H1 (cell line): ENCODE measurements at regions not wholly inside any gene's neighbourhood (a gene's known extent, or its start where the extent isn't known, plus 50 kb on each side); places are given as distances from the start of the nearest gene placed in this dataset.

Source experiments
- CTCF ChIA-PET: fragments of 300-600 bp; sonication (Branson Sonifier 250); formaldehyde crosslinking; loops from one replicate; lab custom pipeline; 2021; ENCODE audit not compliant: partially characterized antibody; lab: Charles Lee
- POLR2A ChIA-PET: fragments of 300-600 bp; sonication (Branson Sonifier 250); formaldehyde crosslinking; loops from one replicate; lab custom pipeline; 2021; ENCODE audit warnings: inconsistent platforms; ENCODE audit not compliant: partially characterized antibody; lab: Charles Lee
- DNase-seq, 2 experiments: peaks; one replicate each; pipeline versions ENCODE4 v3.0.0 to v3.0.0-alpha.2; 2010 to 2022; ENCODE audit warnings: low spot score in 2 of 2, low read depth in 1 of 2, mixed read lengths in 1 of 2
- FAIRE-seq: peaks from 2 replicates; lab custom pipeline; 2011; peaks lifted over from hg19 to GRCh38; lab: Jason Lieb, UNC
- H2AFZ ChIP-seq: 2 replicates; pipeline ENCODE4 v1.8.1; 2012; ENCODE audit warnings: low read length, inconsistent platforms
- H2AK5ac ChIP-seq: 2 replicates; pipeline ENCODE4 v1.6.1; 2013; ENCODE audit warnings: low read depth, low read length
- H2BK120ac ChIP-seq: replicated peaks from 2 replicates; pipeline ENCODE3; 2013; ENCODE audit warnings: low read depth, low read length, inconsistent platforms
- H2BK12ac ChIP-seq: 2 replicates; pipeline ENCODE4 v1.6.1; 2013; ENCODE audit warnings: low read depth, low read length
- H2BK15ac ChIP-seq: 2 replicates; pipeline ENCODE4 v1.6.1; 2013; ENCODE audit warnings: low read length
- H2BK20ac ChIP-seq: 2 replicates; pipeline ENCODE4 v1.6.1; 2013; ENCODE audit warnings: low read length
- H2BK5ac ChIP-seq: 2 replicates; pipeline ENCODE4 v1.6.1; 2013; ENCODE audit warnings: low read depth, low read length
- H3K14ac ChIP-seq: 2 replicates; pipeline ENCODE4 v1.6.1; 2013; ENCODE audit warnings: inconsistent platforms; ENCODE audit not compliant: insufficient read length
- H3K18ac ChIP-seq: 2 replicates; pipeline ENCODE4 v1.6.1; 2013; ENCODE audit warnings: low read length; ENCODE audit errors: extremely low read depth
- H3K23ac ChIP-seq: 2 replicates; pipeline ENCODE4 v1.6.1; 2013; ENCODE audit warnings: inconsistent platforms; ENCODE audit not compliant: insufficient read length
- H3K23me2 ChIP-seq: 2 replicates; pipeline ENCODE4 v1.6.1; 2013; ENCODE audit warnings: low read depth, low read length
- H3K27ac ChIP-seq: 2 replicates; pipeline ENCODE4 v1.6.1; 2011; ENCODE audit warnings: low read depth, low read length, inconsistent platforms
- H3K27me3 ChIP-seq, 4 experiments: replicated peaks in 1 of 4; 1 replicate in 1 of 4; 2 replicates in 3 of 4; pipeline versions ENCODE4 v1.6.1 to v1.8.1; 2011 to 2013; ENCODE audit warnings: low read length in 3 of 4, mild to moderate bottlenecking in 3 of 4, inconsistent platforms in 2 of 4, mixed read lengths in 2 of 4, moderate library complexity in 1 of 4; ENCODE audit not compliant: control insufficient read depth in 3 of 4, insufficient read depth in 3 of 4; ENCODE audit errors: extremely low read depth in 1 of 4
- H3K36me3 ChIP-seq, 4 experiments: 2 replicates each; pipeline versions ENCODE4 v1.6.1 to v1.8.1; 2011 to 2013; ENCODE audit warnings: mild to moderate bottlenecking in 4 of 4, low read length in 3 of 4, moderate library complexity in 2 of 4, control low read depth in 1 of 4, inconsistent platforms in 1 of 4; ENCODE audit not compliant: insufficient read depth in 4 of 4, control insufficient read depth in 2 of 4
- H3K4ac ChIP-seq: replicated peaks from 2 replicates; pipeline ENCODE3; 2013; ENCODE audit warnings: low read length, low read depth, mixed read lengths, inconsistent platforms; ENCODE audit not compliant: insufficient read length
- H3K4me1 ChIP-seq, 4 experiments: replicated peaks in 1 of 4; 1 replicate in 1 of 4; 2 replicates in 3 of 4; pipeline versions ENCODE4 v1.6.1 to v1.8.1; 2011 to 2013; ENCODE audit warnings: low read length in 3 of 4, inconsistent platforms in 2 of 4, mixed read lengths in 1 of 4; ENCODE audit not compliant: insufficient read depth in 4 of 4, control insufficient read depth in 3 of 4
- H3K4me2 ChIP-seq, 2 experiments: 2 replicates each; pipeline versions ENCODE4 v1.6.1 to v1.8.1; 2011 to 2013; ENCODE audit warnings: low read depth in 2 of 2, low read length in 2 of 2, control low read depth in 1 of 2, inconsistent platforms in 1 of 2, mild to moderate bottlenecking in 1 of 2; ENCODE audit not compliant: insufficient read depth in 1 of 2
- H3K4me3 ChIP-seq, 4 experiments: fragments of 200-600, 300-600 bp in 1 of 4; sonication (generic), shearing (Covaris generic), sonication (Bioruptor Twin) in 1 of 4; 2 replicates each; pipeline versions ENCODE4 v1.5.1 to v1.8.1; 2011 to 2016; ENCODE audit warnings: low read length in 4 of 4, low read depth in 3 of 4, control low read depth in 2 of 4, inconsistent platforms in 2 of 4, mild to moderate bottlenecking in 2 of 4, mixed read lengths in 1 of 4, moderate library complexity in 1 of 4; ENCODE audit not compliant: insufficient read depth in 2 of 4; ENCODE audit errors: extremely low read depth in 1 of 4
- H3K56ac ChIP-seq: replicated peaks from 2 replicates; pipeline ENCODE3; 2013; ENCODE audit warnings: low read depth, mild to moderate bottlenecking, mixed read lengths, low read length, inconsistent platforms; ENCODE audit not compliant: insufficient read length
- H3K79me1 ChIP-seq: 2 replicates; pipeline ENCODE4 v1.6.1; 2013; ENCODE audit warnings: low read depth, low read length, control low read depth
- H3K79me2 ChIP-seq, 2 experiments: 2 replicates each; pipeline versions ENCODE4 v1.6.1 to v1.8.1; 2012 to 2013; ENCODE audit warnings: low read length in 2 of 2, mild to moderate bottlenecking in 2 of 2, inconsistent platforms in 1 of 2; ENCODE audit not compliant: insufficient read depth in 2 of 2, control insufficient read depth in 1 of 2
- H3K9ac ChIP-seq, 4 experiments: replicated peaks in 1 of 4; 1 replicate in 1 of 4; 2 replicates in 3 of 4; pipeline versions ENCODE4 v1.6.1 to v1.8.1; 2011 to 2013; ENCODE audit warnings: low read depth in 3 of 4, low read length in 3 of 4, control low read depth in 2 of 4, mild to moderate bottlenecking in 2 of 4, moderate library complexity in 2 of 4, inconsistent platforms in 1 of 4; ENCODE audit errors: extremely low read depth in 1 of 4
- H3K9me3 ChIP-seq, 2 experiments: 2 replicates each; pipeline versions ENCODE4 v1.6.1 to v1.8.1; 2012 to 2013; ENCODE audit warnings: mild to moderate bottlenecking in 2 of 2, moderate library complexity in 2 of 2, control low read depth in 1 of 2, inconsistent platforms in 1 of 2, low read depth in 1 of 2, low read length in 1 of 2, mixed read lengths in 1 of 2; ENCODE audit not compliant: insufficient read depth in 2 of 2
- H4K20me1 ChIP-seq, 2 experiments: replicated peaks in 1 of 2; 2 replicates each; pipeline versions ENCODE3 to v1.8.1; 2011 to 2013; ENCODE audit warnings: inconsistent platforms in 2 of 2, low read length in 2 of 2, mild to moderate bottlenecking in 1 of 2; ENCODE audit not compliant: insufficient read depth in 2 of 2, control insufficient read depth in 1 of 2
- H4K5ac ChIP-seq: 2 replicates; pipeline ENCODE4 v1.6.1; 2013; ENCODE audit warnings: low read length, low read depth, mixed read lengths, inconsistent platforms; ENCODE audit not compliant: insufficient read length
- H4K8ac ChIP-seq: 2 replicates; pipeline ENCODE4 v1.8.0; 2013; ENCODE audit warnings: mild to moderate bottlenecking, moderate library complexity, low read length, inconsistent platforms; ENCODE audit not compliant: insufficient read depth; ENCODE audit errors: extremely low read depth
- H4K91ac ChIP-seq: replicated peaks from 2 replicates; pipeline ENCODE3; 2013; ENCODE audit warnings: low read length, mixed read lengths, inconsistent platforms; ENCODE audit not compliant: insufficient read length
- CREB1 ChIP-seq: IDR thresholded peaks from 2 replicates; pipeline ENCODE4 v1.6.1; 2012; ENCODE audit warnings: inconsistent platforms
- KDM1A ChIP-seq: fragments of 200-600, 300-600 bp; sonication (generic); IDR thresholded peaks from 2 replicates; pipeline ENCODE4 v1.7.1; 2016; ENCODE audit warnings: mild to moderate bottlenecking, low read length, borderline replicate concordance
- RAD21 ChIP-seq, 2 experiments: IDR thresholded peaks in 1 of 2; conservative IDR thresholded peaks in 1 of 2; 2 replicates each; pipeline ENCODE4 v1.6.1; 2011; ENCODE audit warnings: low read depth in 2 of 2, low read length in 2 of 2, improper control_type of control experiment in 1 of 2, inconsistent platforms in 1 of 2, mild to moderate bottlenecking in 1 of 2, moderate library complexity in 1 of 2
- SIX5 ChIP-seq: IDR thresholded peaks from 2 replicates; pipeline ENCODE4 v1.6.1; 2011; ENCODE audit warnings: mild to moderate bottlenecking, low read depth, low read length
- WGBS, 2 experiments: shearing (Covaris generic) in 1 of 2; methylation state at CpG; one replicate each; pipeline versions ENCODE4 v1.1.6 to v1.1.7; 2013 to 2015; ENCODE audit warnings: low lambda C conversion rate in 2 of 2, mixed read lengths in 2 of 2, inconsistent platforms in 1 of 2, low coverage in 1 of 2, missing lambda C conversion rate in 1 of 2; ENCODE audit not compliant: insufficient replicate concordance in 2 of 2, insufficient coverage in 1 of 2, insufficient read length in 1 of 2; ENCODE audit errors: extremely low coverage in 1 of 2, missing lambda C conversion rate in 1 of 2; 5-methylcytosine and 5-hydroxymethylcytosine counted together
- TF ChIP-seq, protein P1 (sequence below): IDR thresholded peaks from 2 replicates; pipeline ENCODE4 v1.6.1; 2011; ENCODE audit warnings: low read depth, mild to moderate bottlenecking, low read length; ENCODE audit not compliant: insufficient read depth

DNA sequence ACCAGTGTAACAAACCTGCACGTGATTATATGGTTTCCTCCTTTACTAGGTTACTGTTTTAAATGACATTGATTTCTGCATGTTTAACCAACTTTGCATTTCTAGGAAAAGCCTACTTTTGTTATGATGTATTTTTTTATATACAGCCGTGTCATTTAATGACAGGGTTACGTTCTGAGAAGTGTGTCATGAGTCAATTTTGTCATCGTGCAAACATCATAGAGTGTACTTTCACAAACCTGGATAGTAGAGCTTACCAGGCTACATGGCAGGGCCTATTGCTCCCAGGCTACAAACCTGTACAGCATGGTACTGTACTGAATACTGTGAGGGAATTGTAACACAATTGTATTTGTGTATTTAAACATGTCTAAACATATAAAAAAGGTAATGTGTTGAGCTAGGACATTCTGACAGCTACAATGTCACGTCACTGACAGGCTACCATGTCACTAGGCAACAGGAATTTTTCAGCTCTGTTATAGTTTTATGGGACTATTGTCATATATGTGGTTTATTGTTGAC, 205.3 kb downstream of the PRL start:
- Histone ChIP-seq H3K9ac (no peak overlapping the region), H3K23me2 (no peaks in the 10 kb centered on the region), H2BK12ac (no peak overlapping the region), H2AFZ (no peak overlapping the region), H4K91ac (no peak overlapping the region), H2BK120ac (no peak overlapping the region), H3K18ac (no peak overlapping the region), H3K56ac (no peak overlapping the region), H3K79me2 (no peaks in the 10 kb centered on the region), H2AK5ac (no peak overlapping the region), H3K4me3 (no peak overlapping the region), H3K4ac (no peak overlapping the region), H3K27ac (no peak overlapping the region), H4K20me1 (no peaks in the 10 kb centered on the region), H3K36me3 (no peaks in the 10 kb centered on the region), H3K14ac (no peak overlapping the region), H4K8ac (no peak overlapping the region), H2BK20ac (no peak overlapping the region), H3K4me1 (no peaks in the 10 kb centered on the region), H2BK15ac (no peak overlapping the region), H4K5ac (no peak overlapping the region), H3K23ac (no peak overlapping the region), H2BK5ac (no peak overlapping the region), H3K9me3 (no peaks in the 10 kb centered on the region), H3K27me3 (no peaks in the 10 kb centered on the region), H3K4me2 (no peak overlapping the region), H3K79me1 (no peaks in the 10 kb centered on the region)
- ChIA-PET POLR2A (no interaction called here), CTCF (no interaction called here)
- FAIRE-seq: no peak
- 94% methylated on average over 5 of the region's 5 CpGs; no CpG with 5 or more reads in 1 of the 2 experiments for WGBS, 2 experiments
- TF ChIP-seq SIX5 (no peak), RAD21 (IDR thresholded peaks at IDR 0.05 in 1 of 2, conservative IDR thresholded peaks at IDR 0.05 in 1 of 2; ENCODE audit: low read depth in 2 of 2, low read length in 2 of 2) (no peak), KDM1A (no peak), CREB1 (no peak)
- TF ChIP-seq, protein P1, sequence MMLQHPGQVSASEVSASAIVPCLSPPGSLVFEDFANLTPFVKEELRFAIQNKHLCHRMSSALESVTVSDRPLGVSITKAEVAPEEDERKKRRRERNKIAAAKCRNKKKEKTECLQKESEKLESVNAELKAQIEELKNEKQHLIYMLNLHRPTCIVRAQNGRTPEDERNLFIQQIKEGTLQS: no peak
- DNase-seq: no peak
